RWPE2 (cell line): ENCODE measurements at regions not wholly inside any gene's neighbourhood (a gene's known extent, or its start where the extent isn't known, plus 50 kb on each side); places are given as distances from the start of the nearest gene placed in this dataset.

Experiments used
- ATAC-seq: fragments of 200-7000 bp; cut with Tn5 transposase; 3 replicates; pipeline ENCODE4 v1.9.1; 2021; ENCODE audit warnings: low read depth
- DNase-seq: peaks from one replicate; pipeline ENCODE4 v3.0.0-alpha.2; 2020; ENCODE audit warnings: low spot score
- H3K27ac ChIP-seq: fragments of 450-650 bp; 2 replicates; pipeline ENCODE4 v1.5.1; 2017; ENCODE audit warnings: mild to moderate bottlenecking; ENCODE audit not compliant: poor library complexity, severe bottlenecking
- H3K27me3 ChIP-seq: fragments of 250-450 bp; sonication (Bioruptor Pico); 2 replicates; pipeline ENCODE4 v1.5.1; 2021; ENCODE audit warnings: mild to moderate bottlenecking, moderate library complexity; ENCODE audit not compliant: insufficient read depth, poor library complexity, severe bottlenecking
- H3K36me3 ChIP-seq: fragments of 250-450 bp; sonication (Bioruptor Pico); 2 replicates; pipeline ENCODE4 v1.5.1; 2020; ENCODE audit warnings: low read depth, mild to moderate bottlenecking, moderate library complexity
- H3K4me1 ChIP-seq: fragments of 250-450 bp; sonication (Bioruptor Pico); 2 replicates; pipeline ENCODE4 v1.5.1; 2021; ENCODE audit warnings: mild to moderate bottlenecking, moderate library complexity; ENCODE audit not compliant: insufficient read depth, poor library complexity, severe bottlenecking
- H3K4me3 ChIP-seq: fragments of 250-450 bp; sonication (Bioruptor Pico); 2 replicates; pipeline ENCODE4 v1.5.1; 2021; ENCODE audit warnings: mild to moderate bottlenecking, moderate library complexity; ENCODE audit not compliant: severe bottlenecking
- H3K9me3 ChIP-seq: fragments of 250-450 bp; sonication (Bioruptor Pico); 2 replicates; pipeline ENCODE4 v1.5.1; 2021; ENCODE audit warnings: mild to moderate bottlenecking, moderate library complexity; ENCODE audit not compliant: severe bottlenecking
- CTCF ChIP-seq: fragments of 450-650 bp; IDR thresholded peaks from one replicate; pipeline ENCODE4 v1.5.1; 2017; ENCODE audit warnings: mild to moderate bottlenecking, moderate library complexity; ENCODE audit not compliant: poor library complexity, severe bottlenecking

GRCh38 chr18:23356915-23357601 is 96.0 kb upstream of the RIOK3 start:
- peaks cover 5% of the 10 kb centered on the region; the same call in 1 of the 2 replicates for H3K36me3 ChIP-seq
- no peak for DNase-seq
- H3K27me3 ChIP-seq: no peaks in the 10 kb centered on the region
- ATAC-seq: no peak
- H3K4me1 ChIP-seq: no peaks in the 10 kb centered on the region
- H3K9me3 ChIP-seq: no peaks in the 10 kb centered on the region
- H3K27ac ChIP-seq: no peak overlapping the region
- H3K4me3 ChIP-seq: no peak overlapping the region
- TF ChIP-seq CTCF: no peak

- H3K36me3 ChIP-seq: 0 out of 2 replicates have a peak, but pooled peaks cover 4% of the 10 kb centered on the region
- no peaks in the 10 kb centered on the region for H3K4me1 ChIP-seq
- no peaks in the 10 kb centered on the region for H3K9me3 ChIP-seq
- H3K4me3 ChIP-seq: no peak overlapping the region
- H3K27me3 ChIP-seq: no peaks in the 10 kb centered on the region
- no peak for DNase-seq
- ATAC-seq: no peak
- H3K27ac ChIP-seq: no peak overlapping the region
- TF ChIP-seq CTCF: no peak
Observed at GRCh38 chr18:23357996-23358594, 95.0 kb upstream of the RIOK3 start.

DNA sequence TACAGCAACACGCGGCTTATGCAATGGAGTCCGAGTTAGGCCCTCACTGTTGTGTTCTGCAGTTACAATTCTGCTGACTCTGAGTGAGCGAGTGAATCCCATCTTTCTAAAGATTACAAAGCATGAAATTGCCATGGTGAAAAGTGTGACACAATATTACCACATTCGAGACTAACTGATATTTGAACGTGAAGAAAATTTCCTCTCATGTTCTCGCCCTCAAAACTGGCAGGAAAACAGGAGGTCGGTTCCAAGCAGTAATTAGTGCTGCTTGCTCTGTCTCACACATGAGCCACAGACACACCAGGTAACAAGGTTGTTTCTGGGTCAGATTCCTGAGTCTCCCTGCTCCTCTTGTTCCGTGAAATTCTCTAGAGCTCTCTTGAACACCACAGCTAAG is 93.7 kb upstream of the RIOK3 start:
- no peaks in the 10 kb centered on the region for H3K4me1 ChIP-seq
- TF ChIP-seq CTCF: no peak
- ATAC-seq: no peak
- H3K4me3 ChIP-seq: no peak overlapping the region
- H3K27ac ChIP-seq: no peak overlapping the region
- no peaks in the 10 kb centered on the region for H3K9me3 ChIP-seq
- no peaks in the 10 kb centered on the region for H3K36me3 ChIP-seq
- no peak for DNase-seq
- H3K27me3 ChIP-seq: no peaks in the 10 kb centered on the region

GRCh38 chr18:23363865-23364570 is 89.1 kb upstream of the RIOK3 start:
- ATAC-seq (no peak), DNase-seq (no peak)
- TF ChIP-seq CTCF: no peak
- H3K4me1 ChIP-seq: no peaks in the 10 kb centered on the region
- no peak overlapping the region for H3K27ac ChIP-seq
- no peaks in the 10 kb centered on the region for H3K9me3 ChIP-seq
- H3K36me3 ChIP-seq: no peaks in the 10 kb centered on the region
- H3K27me3 ChIP-seq: no peaks in the 10 kb centered on the region
- no peak overlapping the region for H3K4me3 ChIP-seq
